ENCODE measurements at regions not wholly inside any gene's neighbourhood (a gene's known extent, or its start where the extent isn't known, plus 50 kb on each side); places are given as distances from the start of the nearest gene placed in this dataset.

DNA sequence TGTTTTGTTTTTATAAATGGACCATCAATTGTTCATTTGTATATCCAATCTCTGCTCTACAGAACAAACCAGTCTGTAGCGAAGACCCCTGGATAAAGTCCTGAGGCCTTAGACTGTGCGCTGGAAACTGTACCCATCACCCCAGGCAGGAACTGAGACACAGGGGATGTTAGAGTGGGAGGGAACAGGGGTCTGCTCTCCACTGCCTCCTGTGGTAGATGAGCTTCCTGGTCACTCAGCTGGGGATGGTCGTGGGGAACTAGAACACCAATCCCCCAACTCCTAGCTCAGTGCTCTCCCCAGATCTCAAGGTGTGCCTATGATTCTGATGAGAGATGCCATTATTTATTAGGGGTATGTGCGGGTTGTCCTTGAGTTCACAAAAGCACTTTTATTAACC, 340.2 kb upstream of the IGF1R start:
- Histone ChIP-seq H3K36me3 (no peaks in the 10 kb centered on the region), H3K27ac (no peak overlapping the region), H3K4me3 (no peak overlapping the region), H3K9me3 (no peaks in the 10 kb centered on the region), H3K27me3 (peaks cover 29% of the 10 kb centered on the region), H3K4me1 (peaks cover 3% of the 10 kb centered on the region)
- WGBS, result 76% methylated on average over 4 of the region's 4 CpGs
- DNase-seq (ENCODE audit: low spot score in 2 of 2), result no peak
- no peak for TF ChIP-seq POLR2AphosphoS5 (IDR thresholded peaks at IDR 0.05)
- TF ChIP-seq POLR2A (IDR thresholded peaks at IDR 0.05), result no peak
- TF ChIP-seq CTCF (IDR thresholded peaks at IDR 0.05), result no peak
- no peak for TF ChIP-seq EP300 (IDR thresholded peaks at IDR 0.05)

- 10% methylated on average over 8 of the region's 8 CpGs for WGBS
- Histone ChIP-seq H3K36me3 (no peaks in the 10 kb centered on the region), H3K4me3 (no peak overlapping the region), H3K27ac (no peak overlapping the region), H3K4me1 (peaks cover 3% of the 10 kb centered on the region), H3K27me3 (peaks cover 16% of the 10 kb centered on the region), H3K9me3 (no peaks in the 10 kb centered on the region)
- DNase-seq (ENCODE audit: low spot score in 2 of 2), result peak; percentile 77 to 89
- TF ChIP-seq POLR2A (IDR thresholded peaks at IDR 0.05) (no peak), CTCF (IDR thresholded peaks at IDR 0.05) (peak; percentile 69 to 70)
These were observed 336.7 kb upstream of the IGF1R start for GRCh38 chr15:98311566-98312188.

DNA sequence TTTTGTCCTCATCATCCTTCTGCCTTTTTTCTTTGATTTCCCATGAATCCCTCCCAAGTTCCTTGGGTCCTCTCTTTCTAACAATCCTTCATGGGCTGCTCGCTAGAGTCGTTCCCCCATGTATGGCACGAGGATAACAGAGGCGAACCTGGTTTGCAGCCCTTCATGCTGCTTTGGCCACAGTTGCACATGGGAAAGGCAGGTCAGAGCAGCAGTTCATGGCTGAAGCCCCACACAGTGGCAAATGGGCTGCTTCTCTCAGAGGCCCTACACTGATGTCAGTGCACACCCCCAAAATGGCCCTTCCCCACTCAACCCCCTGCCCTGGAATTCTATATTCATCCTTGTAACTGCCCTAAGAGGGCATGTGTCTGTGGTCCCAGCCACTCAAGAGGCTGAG, 335.4 kb upstream of the IGF1R start:
- DNase-seq (ENCODE audit: low spot score in 2 of 2), result no peak
- Histone ChIP-seq H3K4me3 (no peak overlapping the region), H3K36me3 (no peaks in the 10 kb centered on the region), H3K4me1 (peaks cover 3% of the 10 kb centered on the region), H3K27me3 (peaks cover 13% of the 10 kb centered on the region), H3K9me3 (no peaks in the 10 kb centered on the region), H3K27ac (no peak overlapping the region)
- WGBS, result 81% methylated on average over 4 of the region's 4 CpGs
- no peak for TF ChIP-seq POLR2A (IDR thresholded peaks at IDR 0.05)
- no peak for TF ChIP-seq CTCF (IDR thresholded peaks at IDR 0.05)
- no peak for TF ChIP-seq EP300 (IDR thresholded peaks at IDR 0.05)
- TF ChIP-seq POLR2AphosphoS5 (IDR thresholded peaks at IDR 0.05), result no peak

DNA sequence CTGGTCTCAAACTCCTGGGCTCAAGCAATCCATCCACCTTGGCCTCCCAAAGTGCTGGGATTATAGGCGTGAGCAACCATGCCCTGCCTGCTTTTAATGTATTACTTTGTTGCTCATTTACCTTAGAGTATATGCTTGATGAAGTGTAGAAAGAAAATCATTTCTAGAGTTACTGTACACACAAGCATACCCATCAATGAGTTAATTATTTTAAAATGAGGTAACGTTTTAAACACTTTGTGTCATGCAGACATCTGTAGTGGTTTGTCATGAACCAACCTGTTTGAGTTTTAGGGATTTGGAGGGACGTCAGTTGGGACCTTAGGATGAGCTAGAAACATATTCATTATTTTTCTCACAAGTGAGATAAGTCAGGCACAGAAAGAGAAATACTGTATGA, 332.4 kb upstream of the IGF1R start:
- no peak overlapping the region for H3K27ac ChIP-seq
- no peak for TF ChIP-seq POLR2AphosphoS5 (IDR thresholded peaks at IDR 0.05)
- TF ChIP-seq EP300 (IDR thresholded peaks at IDR 0.05), result no peak
- TF ChIP-seq POLR2A (IDR thresholded peaks at IDR 0.05), result no peak
- no peak for TF ChIP-seq CTCF (IDR thresholded peaks at IDR 0.05)

GRCh38 chr15:98321896-98322295, 326.4 kb upstream of the IGF1R start:
- no peak for DNase-seq (ENCODE audit: low spot score in 2 of 2)
- no peak overlapping the region for H3K4me3 ChIP-seq
- WGBS, result 31% methylated on average over 5 of the region's 5 CpGs
- H3K4me1 ChIP-seq, result peaks cover 5% of the 10 kb centered on the region
- peaks cover 6% of the 10 kb centered on the region for H3K27me3 ChIP-seq
- no peaks in the 10 kb centered on the region for H3K36me3 ChIP-seq
- H3K9me3 ChIP-seq, result no peaks in the 10 kb centered on the region
- H3K27ac ChIP-seq, result no peak overlapping the region
- TF ChIP-seq POLR2AphosphoS5 (IDR thresholded peaks at IDR 0.05) (no peak), POLR2A (IDR thresholded peaks at IDR 0.05) (no peak), EP300 (IDR thresholded peaks at IDR 0.05) (no peak), CTCF (IDR thresholded peaks at IDR 0.05) (no peak)

More for the DNA sequence above, 332.4 kb upstream of the IGF1R start:
- H3K27me3 ChIP-seq, result peaks cover 16% of the 10 kb centered on the region
- H3K36me3 ChIP-seq, result no peaks in the 10 kb centered on the region
- 41% methylated on average over 3 of the region's 3 CpGs for WGBS
- H3K4me1 ChIP-seq, result peaks cover 3% of the 10 kb centered on the region
- no peak overlapping the region for H3K4me3 ChIP-seq
- H3K9me3 ChIP-seq, result no peaks in the 10 kb centered on the region
- DNase-seq (ENCODE audit: low spot score in 2 of 2), result no peak

Data from suprapubic skin (tissue), 4 donors.